HG03575 (cell line): ENCODE measurements at regions not wholly inside any gene's neighbourhood (a gene's known extent, or its start where the extent isn't known, plus 50 kb on each side); places are given as distances from the start of the nearest gene placed in this dataset.

Source experiments
- ATAC-seq: cut with Tn5 transposase; IDR thresholded peaks from one replicate; pipeline ENCODE4 v1.9.1; 2021; ENCODE audit not compliant: unreplicated experiment, insufficient number of reproducible peaks, low FRiP score; ENCODE audit errors: extremely low read depth

GRCh38 chr1:192022827-192023226 is 135.4 kb upstream of the RGS18 start:
- no peak for ATAC-seq

DNA sequence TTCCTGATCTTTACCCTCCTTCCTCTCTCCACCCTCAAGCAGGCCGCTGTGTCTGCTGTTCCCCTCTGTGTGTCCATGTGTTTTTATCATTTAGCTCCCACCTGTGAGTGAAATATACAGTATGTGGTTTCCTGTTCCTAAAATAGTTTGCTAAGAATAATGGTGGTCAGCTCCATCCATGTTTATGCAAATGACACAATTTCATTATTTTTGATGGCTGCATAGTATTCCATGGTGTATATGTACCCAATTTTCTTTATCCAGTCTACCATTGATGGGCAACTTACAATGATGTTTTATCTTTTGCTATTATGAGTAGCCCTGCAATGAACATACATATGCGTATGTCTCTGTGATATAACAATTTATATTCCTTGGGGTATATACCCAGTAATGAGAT is 133.4 kb upstream of the RGS18 start:
- ATAC-seq = no peak

GRCh38 chr1:192038567-192038966 is 119.7 kb upstream of the RGS18 start:
- ATAC-seq = no peak

GRCh38 chr1:192045131-192045530 is 113.1 kb upstream of the RGS18 start:
- no peak for ATAC-seq

- no peak for ATAC-seq
Measured at GRCh38 chr1:192053531-192053971, 104.7 kb upstream of the RGS18 start.

DNA sequence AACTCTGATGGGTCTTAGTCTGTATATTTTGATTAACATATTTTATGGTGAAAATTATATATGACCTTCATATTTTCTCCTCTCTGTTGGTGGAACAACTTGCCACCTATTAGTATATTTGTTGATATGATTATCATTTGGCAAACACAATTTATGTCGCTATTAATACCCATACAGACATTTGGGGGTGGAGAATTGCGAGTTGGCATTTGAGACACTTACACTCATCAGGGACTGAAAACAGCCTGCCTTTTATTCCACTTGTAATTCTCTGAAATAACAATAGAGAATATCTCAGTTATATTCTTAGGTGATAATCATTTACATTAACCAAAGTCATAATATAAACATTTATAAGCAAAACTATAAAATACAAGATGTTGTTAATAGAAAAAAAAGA is 100.5 kb upstream of the RGS18 start:
- no peak for ATAC-seq

DNA sequence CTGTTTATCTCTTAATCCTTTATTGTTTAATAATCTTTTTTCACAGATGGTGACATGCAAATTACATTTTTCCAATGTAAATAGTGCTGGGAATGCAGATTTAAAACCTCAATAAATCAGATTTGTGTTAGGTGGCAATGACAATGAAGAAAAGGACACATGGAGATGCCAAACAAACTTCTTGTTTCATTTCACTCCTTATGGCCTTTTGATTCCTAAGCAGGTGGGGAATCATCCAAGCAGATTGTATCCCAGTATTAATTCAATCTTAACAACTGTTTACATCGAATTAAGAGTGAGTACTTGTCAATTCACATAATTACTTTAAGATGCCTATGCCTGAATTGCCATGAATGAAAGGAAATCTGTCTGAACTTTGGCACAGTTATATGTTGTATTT is 98.9 kb upstream of the RGS18 start:
- no peak for ATAC-seq

DNA sequence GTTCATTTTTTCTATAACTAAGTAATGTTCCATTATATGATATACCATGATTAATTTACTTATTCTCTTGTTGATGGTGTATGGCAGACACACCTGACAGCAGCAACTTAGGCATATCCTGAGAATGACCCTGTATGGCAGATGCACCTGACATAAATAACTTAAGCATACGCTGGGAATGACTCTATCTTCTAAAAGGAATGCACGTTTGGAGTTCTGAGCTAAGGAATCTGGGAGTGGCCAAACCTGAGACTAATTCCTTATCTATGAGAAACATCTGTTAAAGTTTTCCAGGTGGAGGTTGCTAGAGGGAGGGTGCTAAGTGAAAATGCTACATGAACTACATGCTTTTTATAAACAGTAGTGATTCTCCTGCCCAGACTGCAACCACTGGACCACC is 96.7 kb upstream of the RGS18 start:
- no peak for ATAC-seq

DNA sequence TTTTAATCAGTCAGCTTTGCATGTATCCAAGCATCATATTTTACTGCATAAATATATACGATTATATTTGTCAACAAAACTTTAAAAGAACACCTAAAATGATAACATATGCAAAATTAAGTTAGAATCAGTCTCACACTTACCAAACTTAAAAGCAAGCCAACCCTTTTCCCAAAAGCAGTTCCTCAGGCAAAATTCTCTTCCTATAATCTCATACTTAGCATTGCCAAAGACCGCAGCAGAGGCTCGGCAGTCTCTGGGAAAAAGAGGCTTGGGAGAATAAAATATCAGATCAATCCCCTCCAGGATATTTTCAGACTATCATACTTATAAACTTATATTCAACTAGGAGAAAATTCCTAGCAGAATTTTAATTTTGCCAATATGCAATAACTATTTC is 93.2 kb upstream of the RGS18 start:
- no peak for ATAC-seq

DNA sequence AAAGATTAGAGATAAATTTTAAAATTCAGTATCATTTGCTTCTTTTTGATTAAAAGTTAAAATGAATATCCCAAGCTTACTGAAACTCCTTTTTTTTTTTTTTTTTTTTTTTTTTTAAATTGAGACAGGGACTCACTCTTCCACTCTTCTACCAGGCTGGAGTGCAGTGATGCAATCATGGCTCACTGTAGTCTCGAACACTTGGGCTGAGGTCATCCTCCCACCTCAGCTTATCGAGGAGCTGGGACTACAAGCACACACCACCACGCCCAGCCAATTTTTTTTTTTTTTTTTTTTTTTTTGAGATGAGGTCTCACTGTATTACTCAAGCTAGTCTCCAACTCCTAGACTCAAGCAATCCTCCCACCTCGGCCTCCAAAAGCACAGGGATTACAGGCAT is 92.1 kb upstream of the RGS18 start:
- no peak for ATAC-seq

GRCh38 chr1:192067360-192067759 is 90.9 kb upstream of the RGS18 start:
- no peak for ATAC-seq

GRCh38 chr1:192070213-192070612 is 88.0 kb upstream of the RGS18 start:
- ATAC-seq = no peak

GRCh38 chr1:192080684-192081083 is 77.6 kb upstream of the RGS18 start:
- ATAC-seq = no peak

GRCh38 chr1:192081359-192081758 is 76.9 kb upstream of the RGS18 start:
- ATAC-seq = no peak

DNA sequence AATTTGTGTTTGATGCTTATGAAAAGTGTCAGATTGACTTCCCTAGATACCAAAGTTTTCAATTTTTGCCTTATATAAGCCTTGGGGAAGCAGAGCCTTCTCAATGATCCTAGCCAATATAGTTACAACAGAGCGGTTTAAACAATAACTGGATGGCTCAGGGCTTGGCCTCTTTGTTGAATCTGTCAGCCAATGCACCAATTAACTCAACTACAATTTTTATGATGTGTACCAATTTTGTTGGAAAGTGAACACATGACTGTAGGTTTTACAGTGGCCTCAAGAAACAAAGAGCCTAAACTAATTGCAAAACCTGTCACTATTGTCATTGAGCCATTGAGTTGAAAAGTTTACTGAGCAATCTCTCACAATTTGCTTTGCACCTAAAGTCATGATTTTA is 71.6 kb upstream of the RGS18 start:
- ATAC-seq = no peak

- ATAC-seq = no peak
Measured at GRCh38 chr1:192087334-192087733, 70.9 kb upstream of the RGS18 start.

DNA sequence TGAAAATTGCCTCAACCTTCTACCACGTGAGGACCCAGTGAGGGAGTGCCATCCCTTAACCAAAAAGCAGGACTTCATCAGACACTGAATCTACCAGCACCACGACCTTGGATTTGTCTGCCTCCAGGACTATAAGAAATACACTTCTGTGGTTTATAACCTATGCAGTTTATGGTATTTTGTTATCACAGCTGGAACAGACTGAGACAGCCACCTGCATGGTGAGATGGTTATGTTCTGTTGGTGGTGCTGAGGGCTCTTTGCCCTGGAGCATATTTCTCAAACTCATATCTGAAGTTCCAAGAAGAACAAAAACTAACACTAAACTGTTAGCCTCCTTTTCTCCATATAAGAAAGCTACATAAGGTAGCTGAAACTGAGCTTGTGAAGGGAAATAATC is 69.8 kb upstream of the RGS18 start:
- no peak for ATAC-seq

GRCh38 chr1:192098001-192098400 is 60.3 kb upstream of the RGS18 start:
- no peak for ATAC-seq

DNA sequence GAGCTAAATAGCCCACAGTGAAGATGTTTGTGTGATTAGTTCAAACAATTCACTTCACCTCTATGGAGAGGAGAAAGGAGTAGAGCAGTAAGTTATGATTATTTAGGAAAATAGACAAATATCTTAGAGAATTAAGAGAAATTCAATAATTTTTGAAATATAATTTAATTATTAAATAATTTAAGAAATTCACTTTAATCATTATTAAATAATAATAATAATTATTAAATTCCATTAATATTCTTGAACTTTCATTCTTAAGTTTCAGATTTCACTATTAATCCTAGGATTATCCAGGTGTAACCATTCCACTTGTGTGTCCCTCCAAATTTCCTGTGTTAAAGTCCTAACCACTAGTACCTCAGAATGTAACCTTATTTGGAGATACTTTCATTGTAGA is 58.9 kb upstream of the RGS18 start:
- no peak for ATAC-seq

DNA sequence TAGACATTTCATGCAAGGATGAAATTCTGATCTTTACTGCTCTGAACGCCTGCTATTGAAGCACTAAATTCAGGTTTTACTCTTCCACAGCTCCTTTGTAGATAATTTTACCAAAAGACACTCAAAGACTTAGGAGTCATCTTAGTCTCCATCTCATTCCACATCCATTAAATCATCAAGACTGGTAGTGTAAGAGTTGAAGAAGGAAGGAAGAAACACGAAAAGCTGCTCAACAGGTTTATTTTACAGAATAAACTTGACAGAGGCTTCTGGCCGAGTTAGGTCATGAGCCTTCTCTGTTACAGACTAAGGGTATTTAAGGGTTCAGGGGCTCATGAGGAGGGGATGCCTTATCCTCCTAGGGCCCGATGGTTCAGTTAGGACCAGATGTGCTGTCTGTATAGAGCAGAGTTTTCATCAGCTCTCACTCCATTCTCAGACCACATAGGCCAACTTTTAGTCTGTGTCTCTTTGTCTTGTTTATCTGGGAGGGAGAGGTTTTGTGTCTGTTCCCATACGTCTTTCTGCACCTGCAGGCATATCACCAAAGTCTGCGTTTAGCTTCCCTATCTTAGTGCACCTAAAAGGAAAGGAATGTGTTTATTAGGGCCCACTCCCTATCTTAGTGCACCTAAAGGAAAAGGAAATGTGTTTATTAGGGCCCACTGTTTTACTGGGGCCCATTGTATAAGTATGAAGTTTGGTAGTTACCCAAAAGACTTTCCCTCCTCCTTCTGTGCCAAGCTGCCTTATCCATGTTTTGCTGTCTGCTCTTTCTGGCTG is 57.4 kb upstream of the RGS18 start:
- ATAC-seq = no peak

DNA sequence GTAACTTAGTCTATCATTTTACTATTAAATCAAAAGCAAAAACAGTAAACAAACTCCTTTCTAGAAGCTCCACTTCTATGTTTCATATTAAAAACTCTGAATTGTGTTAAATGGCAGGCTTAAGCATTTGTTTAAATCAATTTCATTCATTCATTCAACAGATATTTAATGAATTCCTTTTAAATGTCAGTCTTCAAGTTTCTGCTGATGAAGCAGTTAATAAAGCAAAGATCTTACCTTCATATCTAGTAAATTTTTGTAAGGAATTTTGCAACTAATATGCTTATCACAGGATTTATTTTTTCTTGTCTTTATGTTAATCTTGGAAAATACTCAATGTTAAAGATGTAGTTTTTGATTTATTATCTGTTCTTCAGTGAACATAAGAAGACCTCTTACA is 54.1 kb upstream of the RGS18 start:
- no peak for ATAC-seq
